AG20443 (cell line): ENCODE measurements at regions not wholly inside any gene's neighbourhood (a gene's known extent, or its start where the extent isn't known, plus 50 kb on each side); places are given as distances from the start of the nearest gene placed in this dataset.
"Not testable (repeated sequence)": the region's sequence is repeated elsewhere in the genome, so short reads cannot be mapped to it uniquely, and the experiment has no call there.

Experiments
- DNase-seq: peaks from one replicate; pipeline ENCODE4 v3.0.0; 2012; ENCODE audit warnings: low spot score, mixed read lengths

DNA sequence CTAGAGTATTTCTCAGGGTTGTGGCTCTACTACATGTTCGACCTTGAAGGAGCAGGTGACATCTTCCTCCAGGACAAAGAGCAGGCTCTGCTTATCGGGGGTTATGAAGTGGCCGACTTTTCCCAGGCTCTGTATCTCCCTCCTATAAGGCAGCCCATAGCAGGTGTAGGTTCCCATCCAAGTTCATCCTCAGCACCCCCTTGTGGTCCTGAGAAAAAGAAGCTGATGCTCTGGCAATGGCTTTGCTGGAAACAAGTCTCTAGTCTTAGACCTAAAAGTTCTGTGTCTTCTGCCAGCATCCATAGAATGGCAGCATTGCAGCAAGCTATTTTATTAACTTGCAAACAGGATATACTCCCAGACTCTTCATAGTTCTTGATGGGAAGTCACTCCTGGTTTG is 836.6 kb upstream of the PRKX start:
- no peak for DNase-seq

DNA sequence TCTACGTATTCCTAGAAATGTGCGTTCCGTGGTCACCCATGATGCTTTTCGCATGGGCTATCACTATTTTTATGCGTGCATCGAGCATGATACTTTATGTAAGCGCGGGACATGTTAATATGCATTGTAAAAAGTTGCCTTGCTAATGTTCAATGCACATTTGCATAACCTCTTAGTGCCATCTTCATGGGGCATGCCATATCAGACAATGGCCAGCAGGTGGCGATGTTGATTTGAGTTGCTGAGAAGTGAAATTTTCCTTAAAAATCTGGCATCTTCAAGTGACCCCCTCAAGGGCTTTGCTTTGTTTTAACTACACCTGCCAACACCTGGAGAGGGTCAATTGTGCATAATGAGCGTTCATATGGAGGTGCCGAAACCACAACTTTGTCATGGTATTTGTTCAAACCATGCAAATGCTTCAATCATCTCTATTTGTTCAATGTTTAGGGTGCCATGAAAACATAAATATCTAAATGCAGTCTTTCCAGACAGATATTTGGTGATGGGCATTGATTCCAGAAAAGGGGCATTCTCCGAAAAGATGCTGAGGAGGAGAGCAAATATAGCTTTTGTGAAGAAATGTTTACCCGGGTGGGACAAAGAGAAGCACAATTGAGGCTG is 833.9 kb upstream of the PRKX start:
- peak; percentile 14 for DNase-seq

DNA sequence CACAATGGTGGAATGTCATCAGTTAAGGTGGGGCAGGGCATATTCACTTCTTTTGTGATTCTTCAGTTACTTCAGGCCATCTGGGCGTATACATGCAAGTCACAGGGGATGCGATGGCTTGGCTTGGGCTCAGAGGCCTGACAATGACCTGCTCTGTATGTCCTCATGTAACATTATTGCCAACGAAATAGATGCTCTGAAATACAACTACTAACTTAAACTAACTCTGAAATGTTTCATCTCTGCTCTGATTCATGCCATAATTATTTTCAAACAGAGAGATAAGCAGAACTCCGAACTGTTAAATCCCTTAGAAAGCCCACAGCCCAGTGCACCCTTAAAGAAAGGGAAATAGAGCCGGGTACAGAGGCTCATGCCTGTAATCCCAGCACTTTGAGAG is 832.7 kb upstream of the PRKX start:
- DNase-seq = not testable (repeated sequence)

DNA sequence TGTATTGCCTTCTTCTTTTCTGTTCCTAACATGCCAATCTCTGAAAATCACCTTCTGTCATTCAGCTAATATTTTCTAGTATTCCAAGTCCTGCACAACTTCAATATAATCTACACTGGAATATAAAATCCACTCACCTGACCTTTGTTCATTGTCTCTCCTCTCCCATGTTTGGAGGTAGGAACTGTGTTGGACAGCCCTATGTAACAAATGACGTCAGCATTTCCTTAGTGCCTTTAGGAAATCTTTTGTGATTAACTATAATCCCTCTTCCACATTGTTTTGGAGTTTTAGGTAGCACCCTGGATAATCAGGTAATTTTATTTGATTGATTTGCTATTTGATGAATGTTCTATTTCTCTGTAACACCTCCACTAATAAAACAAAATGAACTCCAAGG is 814.8 kb upstream of the PRKX start:
- no peak for DNase-seq

DNA sequence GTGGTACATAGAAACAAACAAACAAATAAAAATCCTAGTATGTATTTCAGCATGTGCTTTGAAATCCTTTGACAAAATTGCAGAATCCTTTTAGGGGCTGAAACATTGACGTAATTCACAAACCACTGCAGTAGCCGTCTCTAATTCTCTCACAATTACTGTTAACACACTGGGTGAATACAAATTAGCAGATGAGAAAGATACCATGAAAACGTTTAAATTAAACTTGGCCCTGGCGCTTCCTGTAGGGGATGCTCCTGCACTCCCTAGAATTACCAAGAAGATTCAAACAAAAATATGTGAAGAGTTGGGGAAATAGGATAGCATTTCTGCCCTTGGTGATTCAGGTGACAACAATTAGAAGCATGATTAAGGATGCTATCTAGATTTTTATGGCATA is 772.5 kb upstream of the PRKX start:
- DNase-seq = no peak

DNA sequence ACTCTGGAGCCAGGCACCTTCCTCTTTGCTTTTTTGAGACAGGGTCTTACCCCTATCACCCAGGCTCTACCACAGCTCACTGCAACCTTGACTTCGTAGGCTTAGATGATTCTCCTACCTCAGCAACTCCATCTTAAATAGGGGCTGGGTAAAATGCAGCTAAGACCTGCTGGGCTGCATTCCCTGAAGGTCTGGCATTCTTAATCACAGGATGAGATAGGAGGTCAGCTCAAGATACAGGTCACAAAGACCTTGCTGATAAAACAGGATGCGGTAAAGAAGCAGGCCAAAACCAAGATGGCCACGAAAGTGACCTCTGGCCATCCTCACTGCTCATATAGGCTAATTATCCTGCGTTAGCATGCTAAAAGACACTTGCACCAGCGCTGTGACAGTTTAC is 770.8 kb upstream of the PRKX start:
- DNase-seq = no peak

DNA sequence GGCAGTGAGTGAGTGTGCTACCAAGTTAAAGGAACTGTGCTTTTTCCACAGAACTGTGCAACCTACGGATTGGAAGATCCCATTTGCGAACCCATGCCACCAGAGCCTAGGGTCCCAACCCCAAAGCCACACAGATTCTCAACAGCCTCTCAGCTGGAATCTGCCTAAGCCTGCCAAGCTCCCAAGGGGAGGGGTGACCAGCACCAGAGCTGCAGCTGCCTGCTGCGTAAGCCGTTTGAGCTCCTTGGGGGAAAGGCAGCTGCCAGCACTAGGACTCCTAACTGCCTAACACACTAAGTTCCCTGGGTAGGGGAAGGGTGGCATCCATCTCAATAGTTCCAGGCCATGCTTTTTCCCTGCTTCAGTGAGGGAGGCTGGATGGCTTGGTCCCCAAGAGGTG is 738.1 kb upstream of the PRKX start:
- no peak for DNase-seq

DNA sequence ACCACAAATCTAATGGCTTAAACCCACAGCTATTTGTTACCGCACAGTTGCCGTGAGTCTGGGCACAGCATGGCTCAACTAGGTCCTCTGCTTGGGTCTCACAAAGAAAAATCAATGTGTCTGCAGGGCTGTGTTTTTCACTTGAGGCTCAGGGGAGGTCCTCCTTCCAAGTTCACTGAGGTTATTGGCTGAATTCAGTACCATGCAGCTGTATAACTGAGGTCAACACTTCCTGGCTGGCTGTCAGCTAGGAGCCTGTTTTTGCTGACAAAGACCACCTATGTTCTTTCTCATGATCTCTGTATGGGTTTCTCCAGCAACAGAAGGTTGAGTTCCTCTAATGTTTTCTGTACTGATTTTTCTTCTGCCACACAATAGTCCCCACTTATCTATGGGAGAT is 736.7 kb upstream of the PRKX start:
- no peak for DNase-seq

DNA sequence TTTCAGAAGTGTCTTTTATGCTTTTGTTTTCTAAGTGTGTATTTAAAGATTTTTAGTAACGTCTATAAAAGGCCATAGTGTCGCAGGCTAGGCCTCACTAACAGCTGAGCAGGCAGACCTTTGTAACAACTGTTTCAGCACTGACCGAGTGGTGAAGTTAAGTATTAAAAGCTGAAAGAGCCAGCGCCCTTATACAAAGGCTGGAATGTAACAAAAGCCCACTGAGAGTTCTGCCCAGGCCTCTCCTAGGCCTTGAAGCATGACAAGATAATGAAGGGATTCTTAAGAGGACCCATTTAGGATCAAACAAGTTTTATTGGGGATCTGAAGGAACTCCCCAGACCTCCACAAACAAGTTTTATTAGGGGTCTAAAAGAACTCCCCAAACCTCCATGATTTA is 722.5 kb upstream of the PRKX start:
- no peak for DNase-seq

DNA sequence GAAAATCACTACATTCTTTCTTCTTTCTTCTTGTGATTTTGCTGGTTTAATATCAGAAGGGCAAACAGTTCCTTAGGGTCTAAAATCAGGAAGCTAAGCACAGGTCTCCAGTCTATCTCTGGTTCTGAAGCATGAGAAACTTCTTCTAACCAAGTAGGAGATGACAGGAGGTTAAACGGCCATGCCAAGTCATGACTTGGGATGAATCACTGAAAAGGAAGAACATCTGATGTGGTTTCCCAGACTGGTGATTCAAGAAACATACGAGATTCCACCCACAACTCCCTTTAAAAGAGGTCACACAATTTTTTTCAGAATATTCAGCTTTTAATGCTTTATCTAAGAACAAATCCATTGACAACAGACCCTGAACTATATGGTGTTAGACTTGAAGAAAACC is 684.0 kb upstream of the PRKX start:
- no peak for DNase-seq

DNA sequence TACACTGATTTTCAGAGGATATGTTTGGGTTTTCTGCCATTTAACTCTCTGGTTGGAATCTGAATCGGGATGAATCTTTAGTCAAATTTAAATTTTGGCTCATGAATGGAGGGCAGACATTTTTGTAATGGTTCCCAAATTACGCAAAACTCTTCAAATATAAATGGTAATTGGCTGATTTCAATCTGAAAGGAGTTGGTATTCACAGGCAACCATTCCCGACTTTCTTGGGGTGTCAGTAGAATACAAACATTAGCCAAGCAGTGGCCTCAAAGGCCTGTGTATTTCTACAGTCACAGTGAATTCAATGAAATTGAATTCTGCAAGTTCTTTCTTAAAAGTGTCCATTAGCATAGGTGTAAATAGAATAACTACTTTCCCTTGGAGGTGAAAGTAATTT is 668.8 kb upstream of the PRKX start:
- no peak for DNase-seq

DNA sequence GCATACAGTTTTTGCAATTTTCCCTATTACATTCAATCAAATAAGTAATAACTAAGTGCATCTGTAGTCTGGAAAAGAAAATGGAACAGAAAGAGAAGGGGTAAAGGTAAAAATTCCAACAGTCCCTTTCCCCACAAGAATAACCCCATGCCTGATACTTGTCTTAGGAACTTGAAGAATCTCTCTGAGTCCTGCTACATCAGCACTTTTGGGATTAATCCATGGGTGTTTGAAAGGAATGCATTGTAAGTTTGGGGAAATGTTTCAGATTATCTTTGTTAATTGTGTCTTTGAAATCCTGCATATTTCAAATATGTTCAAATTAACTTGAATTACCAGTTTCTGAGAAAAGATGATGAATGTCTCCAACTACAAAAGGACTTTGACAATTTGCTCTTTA is 667.3 kb upstream of the PRKX start:
- DNase-seq = no peak

DNA sequence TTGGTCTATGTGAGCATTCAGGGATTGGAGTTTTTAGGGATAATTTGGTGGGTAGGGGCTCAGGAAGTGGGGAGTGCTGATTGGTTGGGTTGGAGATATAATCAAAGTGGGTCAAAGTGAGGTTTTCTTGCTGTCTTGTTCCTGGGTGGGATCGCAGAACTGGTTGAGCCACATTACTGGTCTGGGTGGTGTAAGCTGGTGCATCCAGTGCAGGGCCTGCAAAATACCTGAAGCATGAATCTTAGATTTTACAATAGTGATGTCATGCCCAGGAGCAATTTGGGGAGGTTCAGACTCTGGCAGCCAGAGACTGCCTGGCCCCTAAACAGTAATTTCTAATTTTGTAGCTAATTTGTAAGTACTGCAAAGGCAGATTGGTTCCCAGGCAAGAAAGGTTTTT is 665.6 kb upstream of the PRKX start:
- DNase-seq = no peak

DNA sequence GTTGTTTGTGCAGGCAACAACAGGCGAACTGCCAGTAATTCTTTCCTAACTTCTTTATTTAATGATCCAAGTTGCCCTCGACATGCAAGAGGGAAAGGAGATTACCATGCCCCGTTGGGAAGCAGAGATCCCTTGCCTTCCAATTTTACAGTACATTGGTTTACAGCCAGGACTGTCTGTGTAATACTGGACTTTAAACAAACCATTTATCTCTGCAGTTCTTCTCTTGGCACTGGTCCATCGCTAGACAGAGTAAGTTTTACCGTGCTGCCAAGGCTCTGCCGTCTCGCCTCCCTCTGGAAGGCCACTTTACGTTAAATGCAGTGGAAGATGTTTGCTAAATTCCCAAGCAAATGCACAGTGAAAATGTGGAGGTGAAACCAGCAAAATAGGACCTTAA is 660.3 kb upstream of the PRKX start:
- no peak for DNase-seq

DNA sequence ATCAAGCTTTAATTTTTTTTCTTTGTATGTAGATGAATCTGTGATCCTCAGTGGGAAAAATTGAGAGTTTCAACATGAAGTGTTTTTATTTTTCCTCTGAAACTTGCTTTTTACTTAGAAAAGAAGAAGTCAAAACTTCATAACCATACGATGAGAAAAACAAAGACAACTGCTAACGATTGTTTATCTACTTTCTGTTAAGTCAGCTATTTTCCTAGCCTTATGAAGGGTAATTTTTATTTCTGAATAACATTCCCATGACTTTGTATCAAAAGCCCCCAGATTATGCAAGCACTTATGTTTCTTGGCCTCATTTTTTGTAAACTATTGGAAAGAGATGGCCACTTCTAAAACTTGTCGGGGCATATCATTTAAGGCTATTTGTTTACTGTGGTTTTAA is 645.1 kb upstream of the PRKX start:
- no peak for DNase-seq

DNA sequence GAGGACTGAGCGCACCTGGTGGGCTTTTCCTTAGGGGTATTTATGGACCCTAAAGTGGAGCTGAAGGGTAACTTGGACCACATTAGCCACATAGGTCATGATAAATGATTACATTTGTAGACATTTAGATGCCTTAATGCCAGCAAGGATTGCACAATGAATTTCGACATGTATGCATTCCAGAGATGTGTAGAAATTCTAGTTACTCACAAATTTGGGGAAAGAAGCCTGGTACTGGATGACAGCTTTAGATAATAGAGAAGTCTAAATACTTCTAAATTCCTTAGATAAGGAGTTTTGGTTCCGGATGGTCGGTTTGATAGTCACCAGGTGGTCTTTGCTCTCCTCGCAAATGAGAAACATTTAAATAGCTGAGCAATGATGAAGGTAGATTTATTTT is 609.5 kb upstream of the PRKX start:
- DNase-seq = no peak

DNA sequence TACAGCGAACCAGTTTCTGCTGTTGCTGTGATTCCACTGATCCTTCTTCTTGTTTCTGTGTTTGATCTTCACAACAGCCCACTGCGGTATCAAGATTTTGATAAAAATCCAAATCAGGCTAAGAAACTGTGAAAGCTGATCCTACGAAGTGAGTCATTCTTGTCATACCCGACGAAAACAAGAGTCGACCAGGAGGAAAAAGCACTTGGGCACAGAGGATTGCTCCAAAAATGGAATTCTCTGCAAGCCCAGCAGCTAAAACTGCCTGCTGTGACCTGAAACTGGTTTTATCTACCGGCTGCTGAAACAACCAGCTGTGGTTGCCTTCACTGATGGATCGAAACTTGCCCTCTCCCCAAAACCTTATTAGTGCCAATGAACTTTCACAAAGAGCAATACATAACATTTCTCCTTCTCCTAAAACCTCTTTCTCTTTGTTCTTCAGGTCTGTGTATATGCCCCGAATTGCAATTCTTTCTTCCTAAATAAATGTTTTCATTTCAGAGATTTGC is 607.0 kb upstream of the PRKX start:
- no peak for DNase-seq

DNA sequence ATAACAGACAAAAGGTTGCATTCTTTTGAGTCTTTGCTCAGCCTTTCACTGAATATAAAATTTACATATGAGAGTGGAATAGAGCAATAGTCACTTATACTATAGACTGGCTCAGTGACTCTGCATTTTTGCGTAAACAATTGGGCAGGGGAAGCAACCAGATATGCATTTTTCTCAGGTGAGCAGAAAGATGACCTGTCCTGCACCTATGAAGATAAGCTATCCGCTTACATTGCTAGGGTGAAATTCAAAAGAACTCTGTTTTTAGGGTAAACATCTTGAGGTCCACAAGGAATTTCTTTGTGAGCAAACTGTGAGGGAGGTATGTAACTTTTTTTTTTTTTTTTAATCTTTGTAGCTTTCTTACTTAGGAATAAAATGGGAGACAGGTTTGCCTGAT is 602.4 kb upstream of the PRKX start:
- no peak for DNase-seq

DNA sequence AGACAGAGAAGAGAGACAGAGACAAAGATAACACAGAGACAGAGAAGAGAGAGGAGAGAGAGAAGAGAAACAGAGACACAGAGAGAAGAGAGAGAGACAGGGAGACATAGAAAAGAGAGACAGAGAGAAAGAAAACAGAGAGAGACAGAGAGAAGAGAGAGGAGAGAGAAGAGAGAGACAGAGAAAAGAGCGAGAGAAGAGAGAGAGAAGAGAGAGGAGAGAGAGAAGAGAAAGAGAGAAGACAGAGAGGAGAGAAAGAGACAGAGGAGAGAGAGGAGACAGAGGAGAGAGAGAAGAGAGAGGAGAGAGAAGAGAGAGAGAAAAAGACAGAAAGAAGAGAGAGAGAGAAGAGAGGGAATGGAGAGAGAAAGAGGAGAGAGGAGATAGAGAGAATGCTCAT is 601.1 kb upstream of the PRKX start:
- no peak for DNase-seq

DNA sequence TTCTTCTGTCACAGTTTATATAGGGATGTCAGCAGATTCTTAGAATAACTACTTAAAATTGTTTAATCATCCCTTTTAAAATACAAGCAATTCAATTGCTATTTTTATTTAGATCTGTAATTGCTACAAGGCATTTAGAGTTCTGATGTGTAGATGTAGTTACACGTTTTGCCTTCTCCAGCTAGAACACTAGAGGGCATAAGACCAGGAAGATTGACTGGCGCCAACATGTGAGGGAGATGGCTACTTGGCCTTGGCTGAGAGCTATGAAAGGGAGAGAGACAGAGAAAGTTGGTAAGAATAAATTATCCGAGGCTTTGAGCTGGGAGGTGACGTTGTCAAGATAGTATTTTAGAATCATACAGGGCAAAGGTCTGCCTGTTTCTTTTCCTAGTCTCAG is 563.7 kb upstream of the PRKX start:
- DNase-seq = no peak

DNA sequence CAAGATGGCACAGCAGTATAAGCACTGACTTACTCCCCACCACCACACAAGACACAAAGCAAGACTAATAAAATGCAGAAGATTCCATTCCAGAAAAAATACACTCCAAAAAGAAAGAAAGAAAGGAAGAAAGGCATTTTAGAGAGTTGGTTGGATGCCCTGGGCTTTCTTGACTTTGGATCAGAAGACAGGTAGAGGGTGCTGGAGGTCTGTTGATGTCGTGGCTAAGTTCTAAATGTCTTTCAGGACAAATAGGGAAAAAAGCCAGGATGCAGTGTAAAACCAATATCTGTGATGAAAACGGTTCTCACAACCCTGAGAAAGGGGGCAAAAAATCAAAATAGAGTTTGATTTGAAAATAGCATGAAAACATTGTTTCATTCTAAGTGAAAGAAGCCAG is 555.2 kb upstream of the PRKX start:
- no peak for DNase-seq

DNA sequence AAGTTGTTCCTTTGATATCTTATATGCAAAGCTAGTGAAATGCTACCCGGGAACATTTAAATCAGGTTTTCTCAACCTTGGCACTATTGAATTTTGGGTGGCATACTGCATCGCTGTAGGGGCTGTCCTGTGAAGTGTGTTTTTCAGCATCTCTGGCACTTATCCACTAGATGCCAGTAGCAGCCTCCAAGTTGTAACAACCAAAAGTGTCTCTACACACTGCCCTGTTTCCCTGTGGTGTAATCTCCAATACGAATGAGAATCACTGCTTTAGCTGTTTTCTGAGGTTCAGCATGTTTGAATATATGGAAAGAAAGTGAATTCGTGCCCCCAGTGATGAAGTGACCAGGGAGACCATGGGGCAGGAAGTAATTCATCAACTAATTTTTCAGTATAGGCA is 551.6 kb upstream of the PRKX start:
- DNase-seq = no peak

DNA sequence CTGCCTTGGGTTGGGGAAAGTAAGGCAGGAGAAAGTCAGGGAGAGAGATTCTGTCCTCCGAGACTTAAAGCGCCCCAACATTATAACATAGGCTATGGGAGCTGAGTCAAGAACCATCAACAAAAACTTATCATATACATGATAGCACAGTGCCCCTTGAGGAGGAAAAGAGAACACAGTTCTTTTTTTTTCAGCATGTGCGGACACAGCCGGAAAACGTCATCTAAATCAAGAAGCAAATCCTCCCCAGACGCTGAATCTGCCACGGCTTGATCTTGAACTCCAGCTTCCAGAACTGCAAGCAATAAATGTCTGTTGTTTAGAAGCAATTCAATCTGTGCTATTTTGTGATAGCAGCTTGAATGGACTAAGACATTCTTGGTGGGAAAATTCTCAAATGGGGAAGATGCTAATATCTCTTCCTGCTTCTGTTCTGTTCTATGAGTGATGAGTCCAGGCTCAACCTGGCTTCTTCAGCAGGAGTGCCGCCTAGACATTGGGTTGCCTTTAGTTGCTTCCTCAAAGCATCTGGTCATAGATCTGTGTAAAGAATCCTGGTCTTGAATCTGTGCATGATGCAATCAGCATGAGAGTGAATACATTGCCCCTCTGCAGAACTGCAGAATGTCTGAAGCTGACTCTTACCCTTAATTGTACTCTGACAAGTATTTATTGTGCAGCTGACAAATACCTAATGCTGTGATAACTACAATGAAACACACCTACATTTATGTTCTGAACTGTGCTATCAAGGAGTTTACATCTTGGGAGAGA is 549.8 kb upstream of the PRKX start:
- no peak for DNase-seq

DNA sequence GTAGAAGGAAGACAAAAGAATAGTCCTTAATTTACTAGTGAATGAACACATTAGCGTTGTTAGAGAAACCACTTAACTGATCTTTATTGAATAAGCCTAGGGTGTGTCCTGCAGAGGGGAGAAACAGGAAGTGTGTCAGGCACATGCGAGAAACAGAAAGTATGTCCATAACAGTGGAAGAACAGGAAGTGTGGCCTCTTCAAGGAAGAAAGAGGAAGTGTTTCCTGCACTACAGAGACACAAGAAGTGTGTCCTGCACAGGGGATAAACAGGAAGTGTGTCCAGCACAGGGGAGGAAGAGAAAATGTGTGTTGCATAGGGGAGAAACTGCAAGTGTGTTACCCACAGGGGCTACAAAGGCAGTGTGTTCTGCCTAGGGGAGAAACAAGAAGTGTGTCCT is 539.6 kb upstream of the PRKX start:
- no peak for DNase-seq
